WTC11 (cell line): ENCODE measurements at regions not wholly inside any gene's neighbourhood (a gene's known extent, or its start where the extent isn't known, plus 50 kb on each side); places are given as distances from the start of the nearest gene placed in this dataset.

Experiments
- ATAC-seq: fragments of 200-7000 bp; cut with Tn5 transposase; 2 replicates; pipeline ENCODE4 v1.10.0; 2021; ENCODE audit warnings: mild to moderate bottlenecking, moderate library complexity
- CTCF ChIA-PET: fragments of 300-600 bp; sonication (Branson Sonifier 250); formaldehyde crosslinking; loops from one replicate; lab custom pipeline; 2021; ENCODE audit warnings: antibody characterized with exemption; lab: Charles Lee
- POLR2A ChIA-PET: fragments of 350-600 bp; sonication (Branson Sonifier 250); formaldehyde crosslinking; loops from one replicate; lab custom pipeline; 2021; ENCODE audit warnings: antibody characterized with exemption; lab: Charles Lee
- DNase-seq: peaks from one replicate; pipeline ENCODE4 v3.0.0; 2021; ENCODE audit warnings: low spot score
- H3K27ac Mint-ChIP-seq: 2 replicates; pipeline ENCODE4 v1.8.0; 2021; ENCODE audit warnings: mixed read lengths
- H3K27me3 Mint-ChIP-seq: 2 replicates; pipeline ENCODE4 v1.8.0; 2021; ENCODE audit warnings: low read depth, mild to moderate bottlenecking, moderate library complexity, mixed read lengths
- H3K36me3 Mint-ChIP-seq: 2 replicates; pipeline ENCODE4 v1.8.0; 2021; ENCODE audit warnings: mixed read lengths
- H3K4me1 Mint-ChIP-seq: 2 replicates; pipeline ENCODE4 v1.8.0; 2022; ENCODE audit warnings: mixed read lengths
- H3K4me3 Mint-ChIP-seq: 2 replicates; pipeline ENCODE4 v1.8.0; 2021; ENCODE audit warnings: mild to moderate bottlenecking, moderate library complexity, mixed read lengths
- H3K9me3 Mint-ChIP-seq: 2 replicates; pipeline ENCODE4 v1.8.0; 2021; ENCODE audit warnings: mixed read lengths
- ESRRA ChIP-seq: sonication (generic); formaldehyde crosslinking; IDR thresholded peaks from 2 replicates; pipeline ENCODE4 v1.8.1; 2022; ENCODE audit warnings: mild to moderate bottlenecking, missing genetic modification reagents, borderline replicate concordance
- FOXP1 ChIP-seq: sonication (generic); formaldehyde crosslinking; IDR thresholded peaks from 2 replicates; pipeline ENCODE4 v1.8.0; 2022; ENCODE audit warnings: missing genetic modification reagents, mild to moderate bottlenecking, moderate library complexity, borderline replicate concordance
- NR2C2 ChIP-seq: sonication (generic); formaldehyde crosslinking; IDR thresholded peaks from 2 replicates; pipeline ENCODE4 v1.8.0; 2022; ENCODE audit warnings: mild to moderate bottlenecking, missing genetic modification reagents
- SP1 ChIP-seq: sonication (generic); formaldehyde crosslinking; conservative IDR thresholded peaks from 2 replicates; pipeline ENCODE4 v1.8.1; 2022; ENCODE audit warnings: missing genetic modification reagents
- TEAD1 ChIP-seq: sonication (generic); formaldehyde crosslinking; IDR thresholded peaks from 2 replicates; pipeline ENCODE4 v1.8.0; 2022; ENCODE audit warnings: mild to moderate bottlenecking, missing genetic modification reagents
- TF ChIP-seq, protein P1 (sequence below): fragments of 250-450 bp; sonication (Bioruptor Pico); IDR thresholded peaks from 2 replicates; pipeline ENCODE4 v1.9.0; 2021; ENCODE audit warnings: mild to moderate bottlenecking, borderline replicate concordance
- TF ChIP-seq, protein P2 (sequence below): sonication (generic); formaldehyde crosslinking; IDR thresholded peaks from 2 replicates; pipeline ENCODE4 v1.8.0; 2022; ENCODE audit warnings: mild to moderate bottlenecking, missing genetic modification reagents
- TF ChIP-seq, protein P3 (sequence below): sonication (generic); formaldehyde crosslinking; IDR thresholded peaks from 2 replicates; pipeline ENCODE4 v1.8.1; 2022; ENCODE audit warnings: mild to moderate bottlenecking, missing genetic modification reagents, moderate library complexity, borderline replicate concordance
- TF ChIP-seq, protein P4 (sequence below): sonication (generic); formaldehyde crosslinking; IDR thresholded peaks from 2 replicates; pipeline ENCODE4 v1.8.1; 2023; ENCODE audit warnings: mild to moderate bottlenecking, moderate library complexity, missing genetic modification reagents
- TF ChIP-seq, protein P5 (sequence below): fragments of 250-450 bp; sonication (Bioruptor Pico); IDR thresholded peaks from 2 replicates; pipeline ENCODE4 v1.9.0; 2021; ENCODE audit warnings: moderate library complexity, mild to moderate bottlenecking, inconsistent platforms, borderline replicate concordance

DNA sequence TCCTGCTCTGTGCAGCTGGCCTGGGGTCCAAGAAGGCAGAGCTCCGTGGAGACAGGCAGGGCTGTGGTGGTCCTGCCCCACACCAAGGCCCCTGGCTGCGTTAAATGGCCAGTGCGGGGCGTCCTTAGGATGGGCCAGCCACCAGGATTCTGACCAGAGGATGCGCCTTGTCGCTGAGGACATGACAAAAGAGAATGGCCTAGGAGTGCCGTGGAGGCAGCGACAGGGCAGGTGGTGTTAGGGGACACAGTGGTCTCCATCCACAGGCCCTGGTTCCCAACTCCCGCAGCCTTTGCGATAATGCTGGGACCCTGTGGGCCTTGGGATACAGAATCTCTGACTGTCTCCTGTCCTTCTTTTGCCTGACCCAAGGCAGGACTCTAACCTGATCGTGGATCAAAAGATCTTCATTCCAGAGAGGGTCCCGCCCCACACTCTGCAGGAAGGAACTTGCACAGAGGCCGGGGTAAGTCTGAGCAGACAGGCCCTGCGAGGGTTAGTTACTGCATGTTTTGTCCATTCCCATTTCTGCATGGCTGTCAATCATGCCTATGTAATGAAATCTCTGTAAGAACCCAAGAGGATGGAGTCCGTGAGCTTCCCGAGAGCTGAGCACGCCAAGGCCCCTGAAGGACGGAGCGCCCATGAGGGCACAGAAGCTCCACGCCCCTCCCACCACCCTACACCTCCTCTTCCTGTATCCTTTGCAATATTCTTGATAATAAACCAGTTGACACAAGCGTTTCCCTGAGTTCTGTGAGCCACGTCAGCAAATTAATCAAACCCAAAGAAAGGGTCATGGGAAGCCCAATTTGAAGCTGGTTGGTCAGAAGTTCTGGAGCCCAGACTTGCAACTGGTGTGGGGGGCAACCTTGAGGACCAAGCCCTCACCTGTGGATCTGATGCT lies 251.5 kb upstream of the SALL3 start:
- peaks cover 15% of the 10 kb centered on the region for H3K9me3 Mint-ChIP-seq
- DNase-seq: no peak
- TF ChIP-seq, protein P1, sequence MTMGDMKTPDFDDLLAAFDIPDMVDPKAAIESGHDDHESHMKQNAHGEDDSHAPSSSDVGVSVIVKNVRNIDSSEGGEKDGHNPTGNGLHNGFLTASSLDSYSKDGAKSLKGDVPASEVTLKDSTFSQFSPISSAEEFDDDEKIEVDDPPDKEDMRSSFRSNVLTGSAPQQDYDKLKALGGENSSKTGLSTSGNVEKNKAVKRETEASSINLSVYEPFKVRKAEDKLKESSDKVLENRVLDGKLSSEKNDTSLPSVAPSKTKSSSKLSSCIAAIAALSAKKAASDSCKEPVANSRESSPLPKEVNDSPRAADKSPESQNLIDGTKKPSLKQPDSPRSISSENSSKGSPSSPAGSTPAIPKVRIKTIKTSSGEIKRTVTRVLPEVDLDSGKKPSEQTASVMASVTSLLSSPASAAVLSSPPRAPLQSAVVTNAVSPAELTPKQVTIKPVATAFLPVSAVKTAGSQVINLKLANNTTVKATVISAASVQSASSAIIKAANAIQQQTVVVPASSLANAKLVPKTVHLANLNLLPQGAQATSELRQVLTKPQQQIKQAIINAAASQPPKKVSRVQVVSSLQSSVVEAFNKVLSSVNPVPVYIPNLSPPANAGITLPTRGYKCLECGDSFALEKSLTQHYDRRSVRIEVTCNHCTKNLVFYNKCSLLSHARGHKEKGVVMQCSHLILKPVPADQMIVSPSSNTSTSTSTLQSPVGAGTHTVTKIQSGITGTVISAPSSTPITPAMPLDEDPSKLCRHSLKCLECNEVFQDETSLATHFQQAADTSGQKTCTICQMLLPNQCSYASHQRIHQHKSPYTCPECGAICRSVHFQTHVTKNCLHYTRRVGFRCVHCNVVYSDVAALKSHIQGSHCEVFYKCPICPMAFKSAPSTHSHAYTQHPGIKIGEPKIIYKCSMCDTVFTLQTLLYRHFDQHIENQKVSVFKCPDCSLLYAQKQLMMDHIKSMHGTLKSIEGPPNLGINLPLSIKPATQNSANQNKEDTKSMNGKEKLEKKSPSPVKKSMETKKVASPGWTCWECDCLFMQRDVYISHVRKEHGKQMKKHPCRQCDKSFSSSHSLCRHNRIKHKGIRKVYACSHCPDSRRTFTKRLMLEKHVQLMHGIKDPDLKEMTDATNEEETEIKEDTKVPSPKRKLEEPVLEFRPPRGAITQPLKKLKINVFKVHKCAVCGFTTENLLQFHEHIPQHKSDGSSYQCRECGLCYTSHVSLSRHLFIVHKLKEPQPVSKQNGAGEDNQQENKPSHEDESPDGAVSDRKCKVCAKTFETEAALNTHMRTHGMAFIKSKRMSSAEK: no peak
- no peak for TF ChIP-seq TEAD1 (CRISPR knock-in tag)
- TF ChIP-seq SP1: no peak
- no peak for TF ChIP-seq NR2C2
- TF ChIP-seq, protein P2, sequence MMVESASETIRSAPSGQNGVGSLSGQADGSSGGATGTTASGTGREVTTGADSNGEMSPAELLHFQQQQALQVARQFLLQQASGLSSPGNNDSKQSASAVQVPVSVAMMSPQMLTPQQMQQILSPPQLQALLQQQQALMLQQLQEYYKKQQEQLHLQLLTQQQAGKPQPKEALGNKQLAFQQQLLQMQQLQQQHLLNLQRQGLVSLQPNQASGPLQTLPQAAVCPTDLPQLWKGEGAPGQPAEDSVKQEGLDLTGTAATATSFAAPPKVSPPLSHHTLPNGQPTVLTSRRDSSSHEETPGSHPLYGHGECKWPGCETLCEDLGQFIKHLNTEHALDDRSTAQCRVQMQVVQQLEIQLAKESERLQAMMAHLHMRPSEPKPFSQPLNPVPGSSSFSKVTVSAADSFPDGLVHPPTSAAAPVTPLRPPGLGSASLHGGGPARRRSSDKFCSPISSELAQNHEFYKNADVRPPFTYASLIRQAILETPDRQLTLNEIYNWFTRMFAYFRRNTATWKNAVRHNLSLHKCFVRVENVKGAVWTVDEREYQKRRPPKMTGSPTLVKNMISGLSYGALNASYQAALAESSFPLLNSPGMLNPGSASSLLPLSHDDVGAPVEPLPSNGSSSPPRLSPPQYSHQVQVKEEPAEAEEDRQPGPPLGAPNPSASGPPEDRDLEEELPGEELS: no peak
- no peak for TF ChIP-seq FOXP1
- H3K27ac Mint-ChIP-seq: no peak overlapping the region
- POLR2A ChIA-PET: no interaction called here
- CTCF ChIA-PET: no interaction called here
- no peak for ATAC-seq
- peaks cover 5% of the 10 kb centered on the region for H3K27me3 Mint-ChIP-seq
- peaks cover 24% of the 10 kb centered on the region for H3K4me1 Mint-ChIP-seq
- H3K4me3 Mint-ChIP-seq: no peak overlapping the region
- H3K36me3 Mint-ChIP-seq: 0 out of 2 replicates have a peak, but pooled peaks cover 6% of the 10 kb centered on the region

DNA sequence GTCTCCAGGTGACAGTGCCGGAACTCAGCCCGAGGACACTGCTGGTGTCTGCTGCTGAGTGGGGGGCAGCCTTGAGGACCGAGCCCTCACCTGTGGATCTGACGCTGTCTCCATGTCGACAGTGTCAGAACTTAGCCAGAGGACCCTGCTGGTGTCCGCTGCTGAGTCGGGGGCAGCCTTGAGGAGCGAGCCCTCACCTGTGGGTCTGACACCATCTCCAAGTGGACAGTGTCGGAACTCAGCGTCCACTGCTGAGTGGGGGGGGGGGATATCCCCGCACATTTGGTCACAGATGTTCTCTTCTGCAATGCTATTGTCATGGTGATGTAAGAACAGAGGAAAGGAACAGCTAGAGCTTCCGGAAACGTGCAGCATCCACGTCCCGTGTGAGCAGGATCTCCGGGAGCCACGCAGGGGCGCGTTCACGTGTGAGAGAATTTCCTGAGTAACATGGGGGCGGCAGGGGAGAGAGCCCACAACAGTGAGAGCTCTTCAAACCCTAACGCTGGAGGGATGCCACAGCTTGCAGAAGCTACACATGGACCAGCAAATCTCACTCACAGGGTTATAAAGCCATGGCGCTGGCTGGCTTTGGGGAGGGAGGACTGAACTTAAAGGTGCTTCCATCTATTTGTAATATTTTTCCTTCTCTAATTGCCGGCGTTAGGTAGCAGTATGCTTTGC lies 250.7 kb upstream of the SALL3 start:
- POLR2A ChIA-PET: no interaction called here
- H3K4me1 Mint-ChIP-seq: peaks cover 16% of the 10 kb centered on the region
- CTCF ChIA-PET: no interaction called here
- TF ChIP-seq, protein P3, sequence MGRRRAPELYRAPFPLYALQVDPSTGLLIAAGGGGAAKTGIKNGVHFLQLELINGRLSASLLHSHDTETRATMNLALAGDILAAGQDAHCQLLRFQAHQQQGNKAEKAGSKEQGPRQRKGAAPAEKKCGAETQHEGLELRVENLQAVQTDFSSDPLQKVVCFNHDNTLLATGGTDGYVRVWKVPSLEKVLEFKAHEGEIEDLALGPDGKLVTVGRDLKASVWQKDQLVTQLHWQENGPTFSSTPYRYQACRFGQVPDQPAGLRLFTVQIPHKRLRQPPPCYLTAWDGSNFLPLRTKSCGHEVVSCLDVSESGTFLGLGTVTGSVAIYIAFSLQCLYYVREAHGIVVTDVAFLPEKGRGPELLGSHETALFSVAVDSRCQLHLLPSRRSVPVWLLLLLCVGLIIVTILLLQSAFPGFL: no peak
- TF ChIP-seq, protein P4, sequence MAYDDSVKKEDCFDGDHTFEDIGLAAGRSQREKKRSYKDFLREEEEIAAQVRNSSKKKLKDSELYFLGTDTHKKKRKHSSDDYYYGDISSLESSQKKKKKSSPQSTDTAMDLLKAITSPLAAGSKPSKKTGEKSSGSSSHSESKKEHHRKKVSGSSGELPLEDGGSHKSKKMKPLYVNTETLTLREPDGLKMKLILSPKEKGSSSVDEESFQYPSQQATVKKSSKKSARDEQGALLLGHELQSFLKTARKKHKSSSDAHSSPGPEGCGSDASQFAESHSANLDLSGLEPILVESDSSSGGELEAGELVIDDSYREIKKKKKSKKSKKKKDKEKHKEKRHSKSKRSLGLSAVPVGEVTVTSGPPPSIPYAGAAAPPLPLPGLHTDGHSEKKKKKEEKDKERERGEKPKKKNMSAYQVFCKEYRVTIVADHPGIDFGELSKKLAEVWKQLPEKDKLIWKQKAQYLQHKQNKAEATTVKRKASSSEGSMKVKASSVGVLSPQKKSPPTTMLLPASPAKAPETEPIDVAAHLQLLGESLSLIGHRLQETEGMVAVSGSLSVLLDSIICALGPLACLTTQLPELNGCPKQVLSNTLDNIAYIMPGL: no peak
- TF ChIP-seq, protein P5, sequence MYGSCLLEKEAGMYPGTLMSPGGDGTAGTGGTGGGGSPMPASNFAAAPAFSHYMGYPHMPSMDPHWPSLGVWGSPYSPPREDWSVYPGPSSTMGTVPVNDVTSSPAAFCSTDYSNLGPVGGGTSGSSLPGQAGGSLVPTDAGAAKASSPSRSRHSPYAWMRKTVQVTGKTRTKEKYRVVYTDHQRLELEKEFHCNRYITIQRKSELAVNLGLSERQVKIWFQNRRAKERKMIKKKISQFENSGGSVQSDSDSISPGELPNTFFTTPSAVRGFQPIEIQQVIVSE (CRISPR knock-in tag): no peak
- no peak for TF ChIP-seq ESRRA (CRISPR knock-in tag)
- TF ChIP-seq, all 79 proteins: peak for 0
- peaks cover 11% of the 10 kb centered on the region for H3K36me3 Mint-ChIP-seq
- H3K27me3 Mint-ChIP-seq: peaks cover 5% of the 10 kb centered on the region
- DNase-seq (no peak), ATAC-seq (no peak)
- peaks cover 20% of the 10 kb centered on the region for H3K9me3 Mint-ChIP-seq
- no peak overlapping the region for H3K4me3 Mint-ChIP-seq
- H3K27ac Mint-ChIP-seq: no peak overlapping the region
